ENCODE measurements at regions not wholly inside any gene's neighbourhood (a gene's known extent, or its start where the extent isn't known, plus 50 kb on each side); places are given as distances from the start of the nearest gene placed in this dataset.

- Histone ChIP-seq H3K27ac (no peak overlapping the region), H3K4me3 (no peak overlapping the region)
Observed at GRCh38 chr21:41560661-41561158, 52.8 kb upstream of the TMPRSS2 start.

GRCh38 chr21:41559658-41560631 is 52.0 kb upstream of the TMPRSS2 start:
- Histone ChIP-seq H3K4me3 (no peak overlapping the region), H3K27ac (peak overlapping the region in 3 of 21 experiments; percentile 14 to 41 (median 28))

- Histone ChIP-seq H3K27ac (no peak overlapping the region), H3K4me3 (no peak overlapping the region)
Observed at GRCh38 chr21:41558842-41559241, 50.9 kb upstream of the TMPRSS2 start.

- no peak overlapping the region for H3K4me3 ChIP-seq
- H3K27ac ChIP-seq = no peak overlapping the region
Observed at GRCh38 chr21:41557884-41558283, 49.9 kb upstream of the TMPRSS2 start.

Measured in skin epidermis (tissue), 12 donors.